HG03378 (cell line): ENCODE measurements at regions not wholly inside any gene's neighbourhood (a gene's known extent, or its start where the extent isn't known, plus 50 kb on each side); places are given as distances from the start of the nearest gene placed in this dataset.
A peak's percentile ranks its signal among the peaks of the same experiment; 100 is the strongest.

Source experiments
- ATAC-seq: cut with Tn5 transposase; IDR thresholded peaks from one replicate; pipeline ENCODE4 v1.9.1; 2021; ENCODE audit warnings: mild to moderate bottlenecking, moderate library complexity; ENCODE audit not compliant: unreplicated experiment

DNA sequence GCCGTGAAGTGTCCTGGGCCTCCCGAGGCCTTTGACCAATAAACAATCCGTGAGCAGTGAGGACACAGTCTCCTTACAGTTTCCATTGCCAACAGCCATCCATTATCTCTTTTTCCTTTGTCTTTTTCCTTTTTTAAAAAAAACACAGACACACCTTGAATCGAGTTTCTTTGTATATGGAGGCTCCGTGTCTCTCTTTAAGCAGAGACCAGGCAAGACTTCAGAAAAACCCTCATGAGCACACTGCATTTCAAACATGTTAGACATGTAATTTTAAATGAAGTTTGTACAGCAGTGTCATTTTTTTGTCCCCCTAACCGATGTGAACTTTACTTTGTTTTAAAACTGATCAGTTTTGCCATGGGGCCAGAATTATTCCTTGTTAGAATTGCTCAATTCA, 111.1 kb downstream of the SPTSSA start:
- no peak for ATAC-seq

GRCh38 chr14:34348592-34348991, 113.4 kb downstream of the SPTSSA start:
- ATAC-seq = no peak

DNA sequence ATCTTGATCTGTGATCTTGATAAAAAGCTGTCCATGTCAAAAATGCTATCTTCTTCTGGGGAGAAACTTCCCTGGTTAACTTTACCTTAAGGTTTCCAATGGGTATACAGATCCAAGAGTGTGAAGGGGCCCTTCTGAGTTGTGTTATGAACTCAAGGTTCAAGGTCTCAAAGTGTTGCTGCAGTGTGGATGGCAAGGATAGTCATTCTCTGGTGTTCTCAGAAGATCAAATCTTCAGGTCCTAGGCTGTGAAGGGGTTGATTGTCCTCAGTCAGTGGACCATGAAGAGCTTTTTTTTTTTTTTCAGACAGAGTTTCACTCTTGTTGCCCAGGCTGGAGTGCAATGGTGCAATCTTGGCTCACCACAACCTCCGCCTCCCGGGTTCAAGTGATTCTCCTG, 114.4 kb downstream of the SPTSSA start:
- ATAC-seq = peak; percentile 75

- ATAC-seq = no peak
Measured at GRCh38 chr14:34345718-34346465, 116.1 kb downstream of the SPTSSA start.

DNA sequence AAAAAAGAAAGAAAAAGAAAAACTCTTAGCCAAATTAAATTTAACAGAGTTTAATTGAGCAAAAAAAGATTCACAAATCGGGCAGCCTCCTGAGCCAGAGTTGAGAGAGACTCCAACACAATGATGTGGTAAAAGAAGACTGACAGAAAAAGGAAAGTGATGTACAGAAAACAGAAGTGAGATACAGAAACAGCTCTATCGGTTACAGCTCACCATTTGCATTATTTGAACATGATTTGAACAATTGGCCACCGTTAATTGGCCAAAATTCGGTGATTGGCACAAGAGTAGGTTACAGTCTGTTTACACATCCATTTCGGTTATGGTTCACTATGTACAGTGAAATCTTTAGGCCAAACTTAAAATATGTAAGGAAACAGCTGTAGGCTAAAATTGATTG, 117.7 kb downstream of the SPTSSA start:
- no peak for ATAC-seq

DNA sequence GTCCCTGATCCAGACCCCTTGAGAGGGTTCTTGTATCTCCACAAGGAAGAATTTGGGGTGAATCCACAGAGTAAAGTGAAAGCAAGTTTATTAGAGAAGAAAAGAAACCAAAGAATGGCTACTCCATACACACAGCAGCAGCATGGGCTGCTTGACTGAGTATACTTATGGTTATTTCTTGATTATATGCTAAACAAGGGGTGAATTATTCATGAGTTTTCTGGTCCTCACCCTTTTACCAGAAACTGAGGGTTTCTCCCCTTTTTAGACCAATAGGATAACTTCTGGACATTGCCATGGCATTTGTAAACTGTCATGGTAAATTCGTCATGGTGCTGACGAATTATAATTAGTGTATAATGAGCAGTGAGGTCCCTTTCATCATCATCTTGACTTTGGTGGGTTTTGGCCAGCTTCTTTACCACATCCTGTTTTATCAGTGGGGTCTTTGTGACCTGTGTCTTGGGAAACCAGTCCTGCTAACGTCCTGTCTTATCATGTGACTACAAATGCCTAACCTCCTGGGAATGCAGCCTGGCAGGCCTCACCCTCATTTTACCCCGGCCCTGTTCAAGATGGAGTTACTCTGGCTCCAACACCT, 121.9 kb downstream of the SPTSSA start:
- no peak for ATAC-seq

DNA sequence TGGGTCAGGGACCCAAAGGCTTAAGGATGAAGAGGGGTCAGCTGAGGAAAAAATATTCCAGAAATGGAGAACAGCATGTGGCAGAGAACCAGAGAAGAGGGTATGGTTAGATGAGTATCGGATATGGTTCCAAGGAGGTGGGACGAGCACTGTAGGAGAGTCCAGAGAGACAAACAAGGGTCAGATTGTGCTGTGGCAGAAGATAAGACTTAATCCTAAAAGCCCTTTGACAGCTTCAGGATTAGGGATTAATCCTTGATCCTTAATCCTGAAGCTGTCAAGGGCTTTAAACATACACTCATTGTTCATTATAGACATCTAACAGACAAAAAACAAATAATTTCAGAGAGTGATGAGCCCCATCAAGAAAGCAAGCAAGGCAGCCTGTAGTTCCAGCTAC, 124.0 kb downstream of the SPTSSA start:
- ATAC-seq = no peak

DNA sequence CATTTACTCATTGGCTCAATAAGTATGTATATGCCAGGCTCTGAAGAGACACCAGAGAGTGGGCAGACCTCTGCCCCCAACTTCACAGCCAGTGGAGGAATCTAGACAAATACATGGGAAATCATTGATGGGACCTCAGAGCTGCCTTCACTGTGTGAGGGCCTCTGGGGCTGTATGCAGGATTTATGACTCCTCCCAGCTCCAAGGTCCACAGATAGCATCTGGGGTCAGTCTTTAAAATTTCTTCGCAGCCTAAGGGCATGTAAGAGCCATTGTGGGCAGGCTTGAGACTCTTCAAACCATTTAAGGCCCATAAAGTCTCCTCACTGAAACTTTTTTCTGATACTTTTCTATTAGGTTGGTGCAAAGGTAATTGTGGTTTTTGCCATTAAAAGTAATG, 125.5 kb downstream of the SPTSSA start:
- ATAC-seq = no peak

- no peak for ATAC-seq
Measured at GRCh38 chr14:34335968-34336367, 126.1 kb downstream of the SPTSSA start.

DNA sequence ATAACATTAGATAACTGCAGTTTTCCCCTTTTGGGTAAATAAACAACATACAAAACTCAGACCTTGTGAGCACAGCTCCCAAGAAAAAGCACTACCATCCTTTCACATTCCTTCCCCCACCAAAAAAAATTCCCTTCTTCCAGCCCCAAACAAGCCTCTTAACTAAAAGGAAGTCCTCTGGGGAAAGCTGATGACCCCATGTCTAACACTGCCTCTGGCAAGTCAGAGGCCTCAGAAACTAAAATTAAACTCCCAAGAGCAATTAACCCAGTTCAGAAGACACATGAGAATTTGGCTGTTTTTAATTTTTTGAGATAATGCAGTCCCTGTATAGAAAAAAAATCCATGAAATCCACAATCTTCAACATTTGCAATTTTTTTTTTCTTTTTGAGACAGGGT, 127.7 kb downstream of the SPTSSA start:
- ATAC-seq = no peak

GRCh38 chr14:34331728-34332623, 130.1 kb downstream of the SPTSSA start:
- peak; percentile 89 for ATAC-seq

GRCh38 chr14:34330846-34331245, 131.2 kb downstream of the SPTSSA start:
- no peak for ATAC-seq

GRCh38 chr14:34329301-34329700, 132.7 kb downstream of the SPTSSA start:
- ATAC-seq = no peak

- no peak for ATAC-seq
Measured at GRCh38 chr14:34328178-34328577, 133.9 kb downstream of the SPTSSA start.

GRCh38 chr14:34325493-34325892, 136.5 kb downstream of the SPTSSA start:
- no peak for ATAC-seq

GRCh38 chr14:34324363-34324795, 137.7 kb downstream of the SPTSSA start:
- no peak for ATAC-seq

GRCh38 chr14:34322940-34323418, 139.1 kb downstream of the SPTSSA start:
- peak; percentile 86 for ATAC-seq

DNA sequence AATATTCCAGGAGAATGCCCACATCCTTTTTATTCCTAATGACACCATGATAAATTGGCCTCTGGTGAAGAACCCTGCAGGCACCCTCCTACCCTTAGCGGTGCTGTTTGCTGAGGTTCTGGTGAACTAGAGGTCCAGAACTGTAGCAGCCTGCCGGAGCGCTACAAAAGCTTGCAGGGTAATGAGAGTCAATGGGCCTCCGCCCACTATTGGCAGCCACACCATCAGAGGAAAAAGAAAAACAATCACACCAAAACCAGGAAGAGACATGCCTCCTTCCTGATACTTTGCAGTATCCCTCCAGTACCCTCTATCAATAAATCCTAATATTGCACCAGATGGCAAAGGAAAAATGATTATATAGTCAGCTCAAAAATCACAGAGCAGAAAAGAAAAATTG, 142.9 kb downstream of the SPTSSA start:
- ATAC-seq = no peak

DNA sequence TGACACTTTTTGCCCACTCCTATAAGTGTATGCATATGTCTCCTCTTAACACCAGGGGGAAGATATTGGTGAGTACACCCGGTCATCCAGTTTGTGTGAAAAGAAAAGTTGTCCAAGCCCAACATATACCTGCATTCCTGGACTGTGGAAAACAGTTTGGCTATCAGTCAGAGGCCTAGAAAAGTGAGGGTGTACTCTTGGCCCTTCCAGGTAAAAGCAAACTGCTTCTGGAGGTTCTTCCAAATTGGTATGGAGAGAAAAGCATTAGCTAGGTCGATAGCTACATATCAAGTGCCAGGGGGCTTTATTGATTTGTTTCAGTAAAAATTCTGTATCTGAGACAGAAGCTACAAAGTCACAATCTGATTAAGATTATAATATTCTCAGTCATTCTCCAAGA, 144.0 kb downstream of the SPTSSA start:
- ATAC-seq = no peak

- ATAC-seq = no peak
Measured at GRCh38 chr14:34310724-34311123, 151.3 kb downstream of the SPTSSA start.

DNA sequence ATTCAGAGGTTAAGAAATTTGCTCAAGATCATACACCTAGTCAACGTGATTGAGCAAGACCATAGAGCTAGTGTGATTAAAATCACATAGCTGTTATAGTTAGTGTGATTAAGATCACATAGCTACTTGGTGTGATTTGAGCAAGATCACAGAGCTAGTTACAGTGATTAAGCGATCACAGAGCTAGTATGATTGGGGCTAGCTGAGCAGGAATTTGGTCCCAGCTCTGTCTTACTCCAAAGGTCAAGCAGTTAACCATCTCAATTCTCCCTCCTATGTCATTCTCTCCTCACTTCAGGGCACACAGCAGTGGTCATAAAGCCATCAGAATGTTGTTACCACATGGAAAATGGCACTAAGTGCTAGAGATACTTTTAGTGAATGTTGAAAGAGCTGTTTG, 158.2 kb downstream of the SPTSSA start:
- no peak for ATAC-seq

DNA sequence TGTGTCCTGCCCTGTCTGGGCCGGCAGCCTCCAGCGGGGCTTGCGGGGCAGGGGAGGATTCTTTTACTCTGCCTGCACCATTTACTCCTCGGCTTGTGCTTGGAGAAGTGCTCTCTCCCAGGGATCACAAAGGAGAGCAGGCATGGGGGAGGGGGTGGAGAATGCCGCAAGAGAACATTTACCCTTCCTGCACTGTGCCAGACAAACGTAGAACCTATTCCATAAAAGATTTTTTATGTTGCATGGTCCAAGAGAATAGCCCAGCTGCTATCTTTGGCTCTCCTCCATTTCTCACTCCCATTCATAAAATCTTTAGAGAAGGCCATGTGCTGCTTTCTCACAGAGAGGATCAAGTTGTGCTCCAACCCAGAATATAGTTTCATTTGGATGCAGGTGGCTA, 159.4 kb downstream of the SPTSSA start:
- no peak for ATAC-seq
